Activated naive CD4-positive, alpha-beta T cell treated with anti-CD3 and anti-CD28 coated beads, Interleukin-2, amount 50 U/mL, for 72 hours (primary cell): ENCODE measurements at regions not wholly inside any gene's neighbourhood (a gene's known extent, or its start where the extent isn't known, plus 50 kb on each side); places are given as distances from the start of the nearest gene placed in this dataset.

ENCODE experiments used
- ATAC-seq, 2 donors: fragments of 150-1000 bp; cut with Tn5 transposase; 2 replicates each; pipeline ENCODE4 v1.10.0; 2021; ENCODE audit warnings: mild to moderate bottlenecking in 2 of 2, moderate library complexity in 2 of 2
- DNase-seq, 2 donors: peaks; one replicate each; pipeline ENCODE4 v3.0.0; 2021 to 2022; ENCODE audit warnings: low spot score in 2 of 2
- H3K27ac Mint-ChIP-seq, 2 donors: one replicate each; pipeline ENCODE4 v1.8.0; 2022; ENCODE audit warnings: mild to moderate bottlenecking in 2 of 2, mixed read lengths in 2 of 2
- H3K36me3 Mint-ChIP-seq, 2 donors: one replicate each; pipeline ENCODE4 v1.8.0; 2022; ENCODE audit warnings: mixed read lengths in 2 of 2
- H3K9me3 Mint-ChIP-seq, 2 donors: one replicate each; pipeline ENCODE4 v1.8.0; 2022; ENCODE audit warnings: mixed read lengths in 2 of 2

DNA sequence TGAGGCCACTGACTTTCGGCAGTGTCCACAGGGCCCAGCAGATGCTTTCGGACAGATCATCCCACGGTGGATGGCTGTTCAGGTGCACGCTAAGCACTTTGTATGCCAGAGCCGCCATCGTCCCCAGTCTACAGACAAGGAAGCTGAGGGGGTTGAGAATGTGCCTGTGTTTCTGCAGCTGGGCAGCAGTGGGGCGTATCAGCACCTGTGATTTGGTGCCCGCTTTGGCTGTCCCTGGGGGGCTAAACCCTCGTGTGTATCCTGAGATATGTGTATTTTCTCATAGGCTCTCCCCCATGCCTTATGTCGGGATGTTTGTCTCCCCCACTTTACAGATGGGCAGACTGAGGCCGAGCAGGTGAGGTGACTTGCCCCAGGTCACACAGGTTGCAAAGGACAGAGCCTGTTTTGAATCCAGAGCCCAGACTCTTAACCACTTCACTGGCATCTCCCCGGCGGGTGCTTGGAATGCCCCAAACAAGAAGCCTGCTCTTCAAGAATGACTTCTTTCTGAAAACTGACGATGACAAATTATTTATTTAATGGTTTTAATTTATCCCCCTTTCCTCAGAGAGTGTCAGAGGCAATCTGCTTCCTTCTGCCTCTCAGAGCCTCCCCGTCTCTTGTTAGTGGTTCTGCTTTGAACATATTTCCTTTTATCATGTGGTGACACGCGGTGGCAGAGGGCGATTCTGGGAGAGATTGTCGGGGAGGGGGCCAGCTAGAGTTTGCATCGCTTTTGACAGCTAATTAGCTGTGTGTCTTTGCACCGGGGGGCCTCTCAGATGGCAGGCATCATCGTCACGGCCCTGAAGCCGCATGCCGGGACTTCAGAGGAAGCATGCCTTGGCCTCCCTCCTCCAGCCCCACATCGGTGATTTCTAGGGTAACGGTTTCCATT, 149.6 kb upstream of the CIBAR2 start:
- Mint-ChIP-seq H3K27ac (no peak overlapping the region), H3K9me3 (no peaks in the 10 kb centered on the region), H3K36me3 (no peaks in the 10 kb centered on the region)
- ATAC-seq, result no peak
- DNase-seq, result no peak

DNA sequence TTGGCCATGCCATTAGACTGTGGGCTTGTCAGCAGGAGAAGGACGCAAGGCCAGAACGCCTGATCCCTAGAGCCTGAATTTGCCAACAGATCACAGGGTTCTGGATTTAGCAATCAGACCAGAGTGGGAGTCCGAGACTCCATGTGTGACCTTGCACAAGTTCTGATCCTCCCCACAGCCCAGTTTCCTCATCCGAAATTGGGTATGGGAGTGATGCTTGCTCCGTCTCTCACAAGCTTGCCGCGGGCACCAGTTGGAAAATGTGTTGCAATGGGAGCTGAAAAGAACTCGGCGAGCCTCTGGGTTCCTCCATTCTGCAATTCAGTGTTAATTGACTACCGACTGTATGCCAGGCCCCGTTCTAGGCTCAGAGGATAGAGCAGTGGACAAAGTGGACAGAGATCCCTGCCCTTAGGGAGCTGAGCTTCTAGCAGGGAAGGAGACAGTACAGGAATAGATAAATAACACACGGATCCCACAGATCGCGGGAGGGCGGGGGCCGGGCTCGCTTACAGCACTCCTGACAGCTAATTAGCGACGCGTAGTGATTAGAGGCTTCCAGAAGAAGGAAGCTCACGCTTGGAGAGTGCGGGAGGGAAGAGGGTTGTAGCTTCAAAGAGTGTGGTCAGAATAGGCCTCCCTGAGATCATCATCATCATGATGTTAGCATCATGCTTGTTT, 150.4 kb upstream of the CIBAR2 start:
- no peak for DNase-seq
- no peak for ATAC-seq
- H3K27ac Mint-ChIP-seq, result no peak overlapping the region
- H3K9me3 Mint-ChIP-seq, result no peaks in the 10 kb centered on the region
- H3K36me3 Mint-ChIP-seq, result no peaks in the 10 kb centered on the region

DNA sequence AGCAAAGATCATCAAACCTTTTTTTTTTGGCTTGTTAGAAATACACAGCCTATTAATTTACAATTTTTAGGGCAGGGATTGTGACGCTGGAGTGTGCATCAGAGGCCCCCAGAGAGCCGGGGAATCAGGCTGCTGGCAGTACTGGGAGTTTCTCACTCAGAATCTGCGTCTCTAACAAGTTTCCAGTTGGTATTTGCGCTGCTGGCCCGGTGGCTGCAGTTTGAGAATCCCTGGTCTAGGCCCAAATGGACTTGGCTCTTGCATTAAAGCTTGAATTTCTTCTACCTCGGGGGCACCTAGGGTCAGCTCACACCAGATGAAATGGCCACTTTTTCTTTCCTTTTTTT, 150.9 kb upstream of the CIBAR2 start:
- no peak overlapping the region for H3K27ac Mint-ChIP-seq
- ATAC-seq (no peak), DNase-seq (no peak)
- no peaks in the 10 kb centered on the region for H3K36me3 Mint-ChIP-seq
- no peaks in the 10 kb centered on the region for H3K9me3 Mint-ChIP-seq

DNA sequence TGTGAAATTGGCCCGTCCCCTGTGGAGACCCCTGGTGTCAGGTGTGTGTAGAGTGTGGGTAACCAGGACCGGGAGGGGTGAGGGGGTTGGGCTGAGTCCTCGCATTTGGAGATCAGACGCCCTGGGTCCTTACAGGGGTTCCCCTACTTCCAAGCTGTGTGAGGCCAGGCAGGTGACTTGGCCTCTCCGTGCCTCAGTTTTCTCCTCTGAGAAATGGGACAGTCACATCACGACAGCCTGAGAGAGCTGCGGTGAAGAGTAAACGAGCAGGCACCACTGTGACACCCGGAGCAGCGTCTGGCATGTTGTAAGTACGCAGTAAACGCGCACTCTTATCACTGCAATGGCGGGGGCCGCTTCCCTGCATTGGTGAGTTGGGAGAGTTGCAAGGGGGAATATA, 152.5 kb upstream of the CIBAR2 start:
- no peak for DNase-seq
- Mint-ChIP-seq H3K27ac (no peak overlapping the region), H3K36me3 (no peaks in the 10 kb centered on the region), H3K9me3 (no peaks in the 10 kb centered on the region)
- ATAC-seq, result no peak

DNA sequence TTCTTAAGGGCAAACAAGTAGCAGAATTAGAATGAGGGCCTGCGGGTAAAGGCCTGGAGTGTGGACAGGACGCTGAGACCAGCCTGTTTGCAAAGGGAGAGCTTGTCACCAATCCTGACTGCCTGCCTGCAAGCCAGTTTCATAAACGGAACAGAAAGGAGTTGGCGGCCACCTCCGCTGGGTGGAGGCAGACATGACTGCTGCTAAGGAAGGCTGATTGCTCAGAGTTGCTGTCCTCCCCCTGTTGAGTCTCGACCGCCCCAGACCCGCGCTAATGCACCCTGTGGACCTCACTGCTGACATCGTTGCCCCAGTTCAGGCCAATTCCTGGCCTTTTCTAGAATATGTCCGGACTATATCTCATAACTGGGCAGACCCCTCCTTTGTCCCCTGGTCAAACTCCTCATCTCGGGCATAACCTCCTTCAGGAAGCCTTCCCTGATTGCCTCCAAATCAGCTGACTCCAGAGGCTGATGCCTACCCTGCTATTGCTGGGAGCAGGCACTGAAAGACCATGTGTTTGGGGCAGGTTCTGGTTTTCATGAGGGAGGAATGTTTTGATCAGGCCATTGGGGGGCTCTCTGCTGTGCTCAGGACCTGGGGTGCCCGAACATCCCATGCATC, 153.0 kb upstream of the CIBAR2 start:
- Mint-ChIP-seq H3K36me3 (no peaks in the 10 kb centered on the region), H3K27ac (no peak overlapping the region), H3K9me3 (no peaks in the 10 kb centered on the region)
- ATAC-seq (no peak), DNase-seq (no peak)

DNA sequence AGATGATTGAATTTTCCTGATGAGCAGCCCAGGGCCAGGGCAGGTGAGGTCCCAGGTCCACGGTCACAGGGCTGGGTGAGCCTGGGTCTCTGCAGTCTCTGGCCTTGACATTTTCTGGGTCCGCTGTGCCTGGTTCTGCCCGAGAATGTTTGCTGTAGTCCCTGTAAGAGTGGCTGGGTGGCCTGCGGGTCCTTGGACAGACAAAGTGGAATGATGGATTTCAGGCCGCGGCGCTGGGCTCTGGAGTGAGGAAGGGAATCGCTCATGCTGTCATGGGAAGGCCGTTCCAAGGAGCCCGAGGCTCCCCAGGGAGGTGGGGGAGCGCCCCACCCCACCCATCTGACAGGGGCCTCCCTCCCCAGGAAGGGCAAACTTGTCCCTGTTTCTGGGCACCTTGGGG, 153.5 kb upstream of the CIBAR2 start:
- no peak for DNase-seq
- Mint-ChIP-seq H3K27ac (no peak overlapping the region), H3K9me3 (no peaks in the 10 kb centered on the region), H3K36me3 (no peaks in the 10 kb centered on the region)
- ATAC-seq, result no peak

DNA sequence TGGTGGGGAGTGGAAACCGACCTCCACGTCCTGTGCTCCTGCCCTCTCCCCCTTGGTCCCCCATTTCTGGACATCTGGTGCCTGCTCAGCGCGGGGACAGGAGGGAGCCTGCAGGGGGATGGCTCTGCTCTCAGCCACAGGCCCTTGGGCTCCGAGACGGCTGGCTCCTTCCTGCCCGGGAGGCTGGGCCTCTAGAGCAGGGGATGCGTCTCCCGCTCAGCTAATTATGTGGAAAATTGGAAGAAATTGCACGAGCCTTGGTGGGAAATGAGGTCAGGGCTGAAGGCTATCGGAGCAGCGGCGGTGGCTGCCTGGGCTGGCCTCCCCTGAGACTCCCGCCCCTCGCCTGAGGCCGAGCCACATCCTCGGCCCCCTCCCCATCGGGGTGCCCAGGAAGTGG, 154.6 kb upstream of the CIBAR2 start:
- Mint-ChIP-seq H3K27ac (no peak overlapping the region), H3K36me3 (no peaks in the 10 kb centered on the region), H3K9me3 (no peaks in the 10 kb centered on the region)
- no peak for DNase-seq
- ATAC-seq, result no peak

DNA sequence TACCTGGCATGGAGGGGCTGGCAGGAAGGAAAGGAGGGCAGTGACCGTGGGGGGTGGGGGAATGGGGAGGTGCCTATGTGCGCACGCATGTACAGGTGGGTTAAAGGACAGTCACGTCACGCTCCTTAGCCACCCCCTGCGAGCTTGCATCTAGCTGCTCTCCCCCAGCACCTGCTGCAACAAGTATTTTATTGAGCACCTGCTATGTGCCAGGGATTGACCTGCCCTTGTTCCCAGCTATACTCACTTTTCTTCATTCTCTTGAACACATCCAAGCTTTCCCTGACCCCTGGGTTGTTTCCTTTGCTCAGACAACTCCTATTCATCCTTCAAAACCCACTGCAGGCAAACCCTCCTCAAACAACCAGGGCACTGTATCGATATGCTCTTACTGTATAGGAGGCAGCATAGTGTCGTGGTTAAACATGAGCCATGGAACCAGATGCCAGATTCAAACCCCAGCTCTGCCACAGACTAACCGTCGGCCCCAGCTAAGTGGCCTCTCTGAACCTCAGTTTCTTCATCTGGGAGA, 155.2 kb upstream of the CIBAR2 start:
- DNase-seq, result no peak
- H3K36me3 Mint-ChIP-seq, result no peaks in the 10 kb centered on the region
- H3K9me3 Mint-ChIP-seq, result no peaks in the 10 kb centered on the region
- H3K27ac Mint-ChIP-seq, result no peak overlapping the region
- no peak for ATAC-seq

DNA sequence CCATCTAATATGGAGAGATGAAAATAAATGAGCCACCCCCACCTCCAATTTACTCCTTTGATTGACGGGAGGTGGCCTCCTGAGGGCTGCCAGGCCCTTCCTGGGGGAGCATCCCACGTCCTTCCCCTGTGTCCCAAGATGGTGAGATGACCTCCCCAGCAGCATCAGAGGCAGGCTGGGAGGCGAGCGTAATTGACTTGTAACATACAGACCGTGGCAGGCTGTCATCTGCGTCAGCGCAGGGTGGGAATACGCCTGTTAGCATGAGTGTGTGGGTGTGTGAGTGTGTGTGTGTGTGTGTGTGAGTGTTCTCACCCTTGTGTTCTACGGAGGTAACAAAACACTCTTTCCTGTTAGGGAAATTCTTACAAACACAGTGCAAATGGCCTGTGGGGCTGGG, 156.9 kb upstream of the CIBAR2 start:
- Mint-ChIP-seq H3K36me3 (no peaks in the 10 kb centered on the region), H3K9me3 (no peaks in the 10 kb centered on the region), H3K27ac (no peak overlapping the region)
- no peak for ATAC-seq
- no peak for DNase-seq

DNA sequence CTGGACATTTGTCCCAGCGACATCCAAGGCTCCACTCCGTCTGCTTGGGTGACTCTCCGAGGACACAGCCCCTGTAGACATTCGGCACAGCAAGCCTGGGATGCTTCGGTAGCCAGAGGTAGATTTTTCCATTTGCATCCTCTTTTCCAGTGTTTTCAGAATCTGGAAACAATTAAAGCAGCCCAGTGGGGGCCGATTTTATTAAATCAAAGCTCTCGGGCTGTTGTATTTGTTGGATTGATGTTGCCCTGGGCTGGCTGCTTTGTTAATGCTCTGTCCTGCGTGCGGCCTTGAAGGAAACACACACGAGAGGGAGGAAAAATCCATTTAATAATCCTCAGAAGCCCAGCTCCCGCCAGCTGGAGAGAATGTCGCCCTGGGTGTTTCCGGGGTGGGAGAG, 158.1 kb upstream of the CIBAR2 start:
- H3K36me3 Mint-ChIP-seq, result no peaks in the 10 kb centered on the region
- DNase-seq (no peak), ATAC-seq (no peak)
- H3K27ac Mint-ChIP-seq, result no peak overlapping the region
- H3K9me3 Mint-ChIP-seq, result no peaks in the 10 kb centered on the region

DNA sequence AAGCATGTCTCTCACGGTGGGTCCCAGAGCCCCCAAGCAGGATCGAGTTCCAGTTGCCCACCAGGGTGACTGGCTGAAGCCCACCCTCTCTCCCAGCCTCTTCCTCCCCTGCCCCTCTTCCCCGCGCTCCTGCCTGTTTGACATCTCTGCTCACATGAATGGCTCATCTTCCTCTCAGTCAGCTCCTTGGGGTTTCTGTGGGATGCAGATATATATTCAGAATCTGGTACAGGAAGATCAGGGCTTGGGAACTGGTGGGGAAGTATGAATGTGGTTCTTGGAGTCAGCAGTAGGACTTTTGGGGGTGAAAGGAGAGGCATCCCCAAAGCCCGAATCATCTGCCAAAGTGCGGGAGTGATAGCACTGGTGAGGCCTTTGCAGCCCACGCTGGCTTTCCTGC, 158.9 kb upstream of the CIBAR2 start:
- H3K9me3 Mint-ChIP-seq, result no peaks in the 10 kb centered on the region
- no peak for DNase-seq
- ATAC-seq, result no peak
- peak overlapping the region in 1 of 2 donors; percentile 1 for H3K27ac Mint-ChIP-seq
- H3K36me3 Mint-ChIP-seq, result no peaks in the 10 kb centered on the region

DNA sequence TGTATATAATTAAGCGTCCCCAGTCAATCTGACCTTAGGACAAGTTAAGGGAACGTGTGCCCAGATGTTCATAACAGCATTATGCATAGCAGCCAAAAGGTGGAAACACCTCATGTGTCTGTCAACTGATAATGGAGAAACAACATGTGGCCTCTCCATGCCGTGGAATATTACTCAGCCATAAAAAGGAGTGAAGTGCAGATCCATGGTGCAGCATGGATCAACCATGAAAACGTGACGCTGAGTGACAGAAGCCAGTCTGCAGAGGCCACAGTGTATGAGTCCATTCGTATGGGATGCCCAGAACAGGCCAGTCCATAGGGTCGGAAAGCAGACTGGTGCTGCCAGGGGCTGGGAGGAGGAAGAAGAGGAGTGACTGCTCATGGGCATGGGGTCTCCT, 161.0 kb upstream of the CIBAR2 start:
- Mint-ChIP-seq H3K27ac (no peak overlapping the region), H3K36me3 (no peaks in the 10 kb centered on the region), H3K9me3 (no peaks in the 10 kb centered on the region)
- no peak for DNase-seq
- ATAC-seq, result no peak

DNA sequence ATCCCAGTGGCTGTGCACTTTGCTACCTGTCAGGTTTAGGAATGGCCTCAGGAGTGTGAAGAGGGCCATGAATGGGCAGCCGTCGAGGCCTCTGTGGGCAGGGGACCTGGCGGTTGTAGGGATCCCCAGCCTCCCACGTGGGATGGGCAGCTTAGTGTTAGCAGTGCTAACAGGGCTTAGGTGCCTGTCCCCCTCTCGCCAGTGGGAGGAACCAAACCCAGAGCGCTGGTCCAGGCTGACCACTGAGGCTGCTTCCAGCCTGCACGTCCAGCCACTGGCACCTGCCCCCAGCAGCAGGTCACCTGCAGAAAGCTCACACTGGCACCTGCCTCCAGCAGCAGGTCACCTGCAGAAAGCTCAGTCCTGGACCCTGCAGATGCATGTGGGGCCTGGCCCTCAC, 162.2 kb upstream of the CIBAR2 start:
- no peak overlapping the region for H3K27ac Mint-ChIP-seq
- no peaks in the 10 kb centered on the region for H3K9me3 Mint-ChIP-seq
- ATAC-seq, result no peak
- H3K36me3 Mint-ChIP-seq, result no peaks in the 10 kb centered on the region
- DNase-seq, result no peak

DNA sequence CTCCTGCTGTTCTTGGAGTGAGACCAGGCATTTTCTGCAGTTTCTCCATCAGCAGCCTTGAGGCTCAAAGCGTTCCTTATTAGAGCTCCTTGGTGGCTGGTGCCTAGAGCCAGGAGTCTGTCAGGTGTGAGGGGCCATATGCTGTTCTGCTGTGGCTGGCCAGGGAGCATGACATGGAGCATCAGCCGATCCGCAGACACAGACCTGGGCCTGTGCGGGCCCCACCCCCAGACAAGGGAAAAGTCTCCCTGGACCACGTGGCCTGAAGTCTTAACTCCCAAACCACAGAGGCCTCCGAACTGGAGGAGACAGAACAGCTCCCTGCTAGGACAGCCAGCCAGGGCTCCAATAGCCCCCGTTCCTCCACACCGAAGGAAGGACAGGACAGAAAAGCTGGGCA, 162.7 kb upstream of the CIBAR2 start:
- no peaks in the 10 kb centered on the region for H3K36me3 Mint-ChIP-seq
- ATAC-seq (no peak), DNase-seq (no peak)
- no peak overlapping the region for H3K27ac Mint-ChIP-seq
- no peaks in the 10 kb centered on the region for H3K9me3 Mint-ChIP-seq

DNA sequence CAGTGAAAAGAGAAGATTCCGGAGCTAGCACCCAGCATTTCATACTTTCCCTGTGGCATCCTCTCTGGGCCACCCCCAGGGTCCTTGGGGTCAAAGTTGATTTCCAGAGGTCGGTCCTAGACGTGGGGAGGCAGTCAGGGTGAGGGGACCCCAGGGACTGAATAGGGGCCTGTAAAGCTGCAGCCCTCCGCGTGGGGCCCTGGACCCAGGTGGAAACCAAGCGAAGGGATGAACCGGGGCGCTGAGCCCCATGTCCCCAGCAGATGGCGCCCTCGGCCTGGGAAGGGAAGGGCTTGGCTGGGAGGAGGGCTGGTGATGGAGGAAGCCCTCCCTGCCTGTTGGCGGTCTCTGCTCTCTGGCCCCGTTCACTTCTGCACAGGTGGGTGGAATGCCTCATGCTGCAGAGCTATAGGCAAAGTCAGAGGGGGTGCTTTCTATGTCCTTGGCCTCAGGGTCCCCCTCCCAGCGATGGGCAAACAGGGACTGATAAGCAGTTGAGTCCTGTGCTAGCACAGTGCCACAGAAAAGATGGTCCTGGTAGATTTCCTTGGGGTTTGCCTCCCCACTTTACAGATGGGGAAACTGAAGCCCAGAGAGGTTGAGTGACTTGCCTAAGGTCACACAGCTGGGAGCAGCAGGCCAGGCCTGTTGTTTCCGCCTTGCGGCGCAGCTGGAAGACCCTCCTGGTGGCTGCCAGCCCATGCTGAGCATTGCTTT, 163.4 kb upstream of the CIBAR2 start:
- DNase-seq (peak in 1 of 2 donors; percentile 89), ATAC-seq (peak; percentile 70 to 88)
- H3K27ac Mint-ChIP-seq, result no peak overlapping the region
- no peaks in the 10 kb centered on the region for H3K9me3 Mint-ChIP-seq
- no peaks in the 10 kb centered on the region for H3K36me3 Mint-ChIP-seq

DNA sequence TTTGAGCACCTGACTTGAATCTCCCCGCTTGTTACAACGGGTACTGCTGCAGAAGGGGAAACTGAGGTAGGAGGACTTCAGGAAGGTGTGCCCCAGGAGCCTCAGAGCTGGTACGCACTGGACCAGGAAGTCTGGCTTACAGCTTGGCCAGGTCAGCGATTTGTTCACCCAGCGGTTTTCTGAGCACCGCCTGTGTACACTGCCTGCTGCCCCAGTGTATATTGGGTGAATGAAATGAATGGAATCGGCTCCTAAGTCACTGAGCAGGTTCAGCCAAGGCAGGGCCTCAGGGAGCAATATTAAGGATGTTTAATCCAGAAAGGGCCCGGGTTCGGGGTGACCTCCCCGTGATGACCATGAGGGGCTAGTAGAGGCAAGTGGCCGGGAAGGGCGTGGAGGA, 164.0 kb upstream of the CIBAR2 start:
- H3K27ac Mint-ChIP-seq, result no peak overlapping the region
- no peak for ATAC-seq
- H3K36me3 Mint-ChIP-seq, result no peaks in the 10 kb centered on the region
- H3K9me3 Mint-ChIP-seq, result no peaks in the 10 kb centered on the region
- no peak for DNase-seq

DNA sequence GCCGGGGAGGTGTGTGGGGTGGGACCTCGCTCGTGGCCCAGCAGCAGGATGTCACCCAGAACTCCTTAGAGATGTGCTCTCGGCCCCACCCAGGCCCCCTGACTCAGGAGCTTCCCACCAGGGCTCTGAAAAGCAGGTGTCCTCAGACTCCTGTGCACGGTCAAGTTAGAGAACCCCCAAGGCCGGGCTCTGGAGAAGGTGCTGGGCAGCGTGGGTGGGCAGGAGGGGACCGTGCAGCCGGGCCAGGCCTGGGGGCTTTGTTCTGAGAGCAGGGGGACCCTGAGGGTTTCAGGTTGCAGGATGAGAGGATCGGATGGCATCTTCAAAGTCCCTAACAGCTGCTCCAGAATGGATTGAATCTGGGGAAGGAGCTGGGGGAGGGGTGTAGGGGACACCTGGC, 164.4 kb upstream of the CIBAR2 start:
- no peaks in the 10 kb centered on the region for H3K9me3 Mint-ChIP-seq
- H3K27ac Mint-ChIP-seq, result no peak overlapping the region
- no peak for ATAC-seq
- DNase-seq, result no peak
- no peaks in the 10 kb centered on the region for H3K36me3 Mint-ChIP-seq
